Endothelial cell of umbilical vein (primary cell): ENCODE measurements at regions not wholly inside any gene's neighbourhood (a gene's known extent, or its start where the extent isn't known, plus 50 kb on each side); places are given as distances from the start of the nearest gene placed in this dataset.

Experiments used
- BruUV-seq: library from RNA; stranded (reverse); fragments of 400-500 nt; replicated peaks from 2 replicates; lab custom pipeline; 2021; lab: Mats Ljungman, UMichigan
- CTCF ChIA-PET: fragments of 300-600, 350-600 bp; sonication (Branson Sonifier 250); formaldehyde crosslinking; loops from one replicate; lab custom pipeline; 2021; ENCODE audit warnings: antibody characterized with exemption, inconsistent platforms; lab: Charles Lee
- POLR2A ChIA-PET: fragments of 300-600, 350-600 bp; sonication (Branson Sonifier 250); formaldehyde crosslinking; loops from one replicate; lab custom pipeline; 2021; ENCODE audit warnings: antibody characterized with exemption, inconsistent platforms; lab: Charles Lee
- DNase-seq: peaks from one replicate; pipeline ENCODE4 v3.0.0-alpha.2; 2011; ENCODE audit warnings: low read depth, low spot score
- FAIRE-seq: peaks from 2 replicates; lab custom pipeline; 2011; peaks lifted over from hg19 to GRCh38; lab: Jason Lieb, UNC
- H2AFZ ChIP-seq: 2 replicates; pipeline ENCODE4 v1.6.0; 2012; ENCODE audit warnings: low read depth, low read length, control low read depth, inconsistent platforms
- H3K27ac ChIP-seq: 2 replicates; pipeline ENCODE4 v1.5.1; 2011; ENCODE audit warnings: low read depth, mild to moderate bottlenecking, control low read depth, low read length, moderate library complexity; ENCODE audit not compliant: insufficient read depth
- H3K27me3 ChIP-seq, 2 experiments: 2 replicates each; pipeline versions ENCODE4 v1.6.0 to v1.6.1; 2011; ENCODE audit warnings: low read length in 2 of 2, mixed read lengths in 1 of 2; ENCODE audit not compliant: control insufficient read depth in 2 of 2, insufficient read depth in 2 of 2
- H3K36me3 ChIP-seq, 2 experiments: 2 replicates in 1 of 2; 3 replicates in 1 of 2; pipeline ENCODE4 v1.5.1; 2011; ENCODE audit warnings: low read length in 2 of 2, mild to moderate bottlenecking in 1 of 2, moderate library complexity in 1 of 2; ENCODE audit not compliant: control insufficient read depth in 2 of 2, insufficient read depth in 2 of 2; ENCODE audit errors: extremely low read depth in 1 of 2
- H3K4me1 ChIP-seq: 3 replicates; pipeline ENCODE4 v1.5.1; 2011; ENCODE audit warnings: mild to moderate bottlenecking, low read length; ENCODE audit not compliant: control insufficient read depth, insufficient read depth; ENCODE audit errors: extremely low read depth
- H3K4me2 ChIP-seq: 2 replicates; pipeline ENCODE4 v1.6.1; 2011; ENCODE audit warnings: low read length, control low read depth, mixed read lengths; ENCODE audit not compliant: insufficient read depth
- H3K4me3 ChIP-seq, 3 experiments: fragments of 200-600 bp in 1 of 3; sonication (generic), shearing (Covaris generic) in 1 of 3; replicated peaks in 1 of 3; 2 replicates each; pipeline ENCODE4 v1.5.1; 2011 to 2016; ENCODE audit warnings: control low read depth in 3 of 3, low read length in 3 of 3, mild to moderate bottlenecking in 2 of 3, inconsistent platforms in 1 of 3, low read depth in 1 of 3, moderate library complexity in 1 of 3; ENCODE audit not compliant: insufficient read depth in 1 of 3
- H3K79me2 ChIP-seq: 2 replicates; pipeline ENCODE4 v1.6.0; 2012; ENCODE audit warnings: low read length, inconsistent platforms; ENCODE audit not compliant: control insufficient read depth, insufficient read depth
- H3K9ac ChIP-seq: replicated peaks from 2 replicates; pipeline ENCODE3; 2011; ENCODE audit warnings: low read length, control low read depth; ENCODE audit not compliant: insufficient read depth; ENCODE audit errors: extremely low read depth
- H3K9me1 ChIP-seq: replicated peaks from 3 replicates; pipeline ENCODE4 v1.6.0; 2011; ENCODE audit warnings: mild to moderate bottlenecking, low read length; ENCODE audit not compliant: control insufficient read depth, insufficient read depth; ENCODE audit errors: extremely low read depth
- H3K9me3 ChIP-seq: replicated peaks from 2 replicates; pipeline ENCODE4 v1.5.1; 2012; ENCODE audit warnings: low read length, inconsistent platforms; ENCODE audit not compliant: control insufficient read depth, insufficient read depth
- H4K20me1 ChIP-seq: replicated peaks from 2 replicates; pipeline ENCODE3; 2011; ENCODE audit warnings: mild to moderate bottlenecking, low read length; ENCODE audit not compliant: control insufficient read depth, insufficient read depth; ENCODE audit errors: extremely low read depth
- EZH2 ChIP-seq: IDR thresholded peaks from 2 replicates; pipeline ENCODE4 v1.6.1; 2012; ENCODE audit warnings: borderline replicate concordance, low read depth, mild to moderate bottlenecking, moderate library complexity, low read length, inconsistent platforms; ENCODE audit not compliant: severe bottlenecking
- FOS ChIP-seq: IDR thresholded peaks from 2 replicates; pipeline ENCODE4 v1.6.1; 2011; ENCODE audit warnings: mild to moderate bottlenecking, low read length, moderate library complexity, borderline replicate concordance; ENCODE audit not compliant: insufficient read depth
- GATA2 ChIP-seq: IDR thresholded peaks from 2 replicates; pipeline ENCODE4 v1.7.0; 2011; ENCODE audit warnings: low read depth, mild to moderate bottlenecking, moderate library complexity, mixed read lengths, low read length; ENCODE audit not compliant: insufficient read length, insufficient read depth
- JUN ChIP-seq: IDR thresholded peaks from 2 replicates; pipeline ENCODE4 v1.6.1; 2011; ENCODE audit warnings: borderline replicate concordance, low read depth; ENCODE audit not compliant: insufficient read length, insufficient read depth
- MYC ChIP-seq: IDR thresholded peaks from one replicate; pipeline ENCODE4 v1.6.1; 2011; ENCODE audit warnings: mild to moderate bottlenecking, low read depth, low read length
- POLR2A ChIP-seq: IDR thresholded peaks from 2 replicates; pipeline ENCODE4 v1.6.1; 2012; ENCODE audit warnings: low read depth, mild to moderate bottlenecking, control low read depth, low read length
- POLR2AphosphoS5 ChIP-seq: IDR thresholded peaks from 2 replicates; pipeline ENCODE4 v1.6.1; 2012; ENCODE audit warnings: low read depth, mild to moderate bottlenecking, control low read depth, low read length, moderate library complexity; ENCODE audit not compliant: insufficient read depth
- dilution Hi-C: fragments of 300-500 bp; cut with MboI; formaldehyde crosslinking; loops from one replicate; pipeline ENCODE4 v1.15.0; 2019; ENCODE audit warnings: low sequenced_read_pairs; ENCODE audit not compliant: extremely low pct_ligation_motif_present
- intact Hi-C: fragments of 100-400 bp; cut with micrococcal nuclease; formaldehyde crosslinking; loops from one replicate; pipeline ENCODE4 v1.10.0; 2022
- TF ChIP-seq, protein P1 (sequence below), 2 donors: IDR thresholded peaks; 1 replicate in 1 of 2; 2 replicates in 1 of 2; pipeline ENCODE4 v1.5.1; 2011; ENCODE audit warnings: low read length in 2 of 2, mild to moderate bottlenecking in 2 of 2, moderate library complexity in 2 of 2, control low read depth in 1 of 2, inconsistent platforms in 1 of 2, low read depth in 1 of 2; ENCODE audit not compliant: insufficient read depth in 1 of 2; ENCODE audit errors: extremely low read depth in 1 of 2
- TF ChIP-seq, protein P2 (sequence below): IDR thresholded peaks from 2 replicates; pipeline ENCODE4 v1.6.1; 2011; ENCODE audit not compliant: insufficient read depth, insufficient read length

DNA sequence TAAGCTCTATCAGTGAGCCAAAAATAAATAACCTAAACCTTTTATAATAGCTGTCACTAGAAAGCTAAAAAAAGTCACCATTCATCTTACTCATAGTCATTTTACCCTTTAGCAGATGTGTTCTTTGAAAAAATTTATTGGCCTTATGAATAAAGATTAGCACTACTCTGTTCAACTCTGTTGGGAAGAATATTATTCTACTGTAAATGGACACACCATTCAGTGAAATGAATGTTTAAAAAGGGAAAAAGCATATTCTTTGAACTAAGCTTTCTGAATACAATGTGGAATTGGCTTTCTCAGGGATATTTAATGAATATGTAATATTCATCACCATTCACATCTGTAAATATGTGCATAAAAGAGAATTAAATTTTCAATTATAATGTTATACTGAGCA lies 422.0 kb downstream of the CBLN2 start:
- Histone ChIP-seq H3K27ac (no peak overlapping the region), H2AFZ (no peak overlapping the region), H3K4me3 (no peak overlapping the region), H4K20me1 (no peaks in the 10 kb centered on the region), H3K9me3 (no peaks in the 10 kb centered on the region), H3K36me3 (no peaks in the 10 kb centered on the region), H3K4me1 (no peaks in the 10 kb centered on the region), H3K9me1 (no peaks in the 10 kb centered on the region), H3K9ac (no peak overlapping the region), H3K4me2 (no peak overlapping the region), H3K27me3 (no peaks in the 10 kb centered on the region), H3K79me2 (no peaks in the 10 kb centered on the region)
- dilution Hi-C loops (no loop called here), intact Hi-C loops (no loop called here)
- ChIA-PET POLR2A (no interaction called here), CTCF (no interaction called here)
- BruUV-seq, result no TSS peak
- FAIRE-seq (no peak), DNase-seq (no peak)
- TF ChIP-seq FOS (no peak), EZH2 (no peak), JUN (no peak), MYC (no peak), POLR2A (no peak), POLR2AphosphoS5 (no peak), GATA2 (no peak)
- TF ChIP-seq, protein P1, sequence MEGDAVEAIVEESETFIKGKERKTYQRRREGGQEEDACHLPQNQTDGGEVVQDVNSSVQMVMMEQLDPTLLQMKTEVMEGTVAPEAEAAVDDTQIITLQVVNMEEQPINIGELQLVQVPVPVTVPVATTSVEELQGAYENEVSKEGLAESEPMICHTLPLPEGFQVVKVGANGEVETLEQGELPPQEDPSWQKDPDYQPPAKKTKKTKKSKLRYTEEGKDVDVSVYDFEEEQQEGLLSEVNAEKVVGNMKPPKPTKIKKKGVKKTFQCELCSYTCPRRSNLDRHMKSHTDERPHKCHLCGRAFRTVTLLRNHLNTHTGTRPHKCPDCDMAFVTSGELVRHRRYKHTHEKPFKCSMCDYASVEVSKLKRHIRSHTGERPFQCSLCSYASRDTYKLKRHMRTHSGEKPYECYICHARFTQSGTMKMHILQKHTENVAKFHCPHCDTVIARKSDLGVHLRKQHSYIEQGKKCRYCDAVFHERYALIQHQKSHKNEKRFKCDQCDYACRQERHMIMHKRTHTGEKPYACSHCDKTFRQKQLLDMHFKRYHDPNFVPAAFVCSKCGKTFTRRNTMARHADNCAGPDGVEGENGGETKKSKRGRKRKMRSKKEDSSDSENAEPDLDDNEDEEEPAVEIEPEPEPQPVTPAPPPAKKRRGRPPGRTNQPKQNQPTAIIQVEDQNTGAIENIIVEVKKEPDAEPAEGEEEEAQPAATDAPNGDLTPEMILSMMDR (IDR thresholded peaks at IDR 0.05; ENCODE audit: extremely low read depth in 1 of 2, insufficient read depth in 1 of 2, low read depth in 1 of 2, low read length in 2 of 2), result no peak
- TF ChIP-seq, protein P2, sequence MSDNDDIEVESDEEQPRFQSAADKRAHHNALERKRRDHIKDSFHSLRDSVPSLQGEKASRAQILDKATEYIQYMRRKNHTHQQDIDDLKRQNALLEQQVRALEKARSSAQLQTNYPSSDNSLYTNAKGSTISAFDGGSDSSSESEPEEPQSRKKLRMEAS, result no peak
